ENCODE measurements at regions not wholly inside any gene's neighbourhood (a gene's known extent, or its start where the extent isn't known, plus 50 kb on each side); places are given as distances from the start of the nearest gene placed in this dataset.
"Not testable (repeated sequence)": the region's sequence is repeated elsewhere in the genome, so short reads cannot be mapped to it uniquely, and the experiment has no call there.

DNA sequence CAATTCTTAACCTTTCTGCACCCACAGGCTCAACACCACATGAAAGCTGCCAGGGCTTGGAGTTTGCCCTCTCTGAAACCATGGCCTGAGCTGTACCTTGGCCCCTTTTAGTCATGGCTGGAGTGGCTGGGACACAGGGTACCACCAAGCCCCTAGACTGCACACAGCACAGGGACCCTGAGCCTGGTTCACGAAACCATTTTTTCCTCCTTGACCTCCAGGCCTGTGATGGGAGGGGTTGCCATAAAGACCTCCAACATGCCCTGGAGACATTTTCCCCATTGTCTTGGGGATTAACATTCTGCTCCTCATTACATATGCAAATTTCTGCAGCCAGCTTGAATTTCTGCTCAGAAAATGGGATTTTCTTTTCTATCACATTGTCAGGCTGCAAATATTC lies 113.4 kb downstream of the XPNPEP1 start:
- DNase-seq (ENCODE audit: low read depth): not testable (repeated sequence)

DNA sequence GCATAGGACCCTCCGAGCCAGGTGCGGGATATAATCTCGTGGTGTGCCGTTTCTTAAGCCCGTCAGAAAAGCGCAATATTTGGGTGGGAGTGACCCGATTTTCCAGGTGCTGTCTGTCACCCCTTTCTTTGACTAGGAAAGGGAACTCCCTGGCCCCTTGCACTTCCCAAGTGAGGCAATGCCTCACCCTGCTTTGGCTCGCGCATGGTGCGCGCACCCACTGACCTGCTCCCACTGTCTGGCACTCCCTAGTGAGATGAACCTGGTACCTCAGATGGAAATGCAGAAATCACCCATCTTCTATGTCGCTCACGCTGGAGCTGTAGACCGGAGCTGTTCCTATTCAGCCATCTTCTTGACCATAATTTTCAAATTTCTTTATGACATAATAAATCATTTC lies 122.1 kb downstream of the XPNPEP1 start:
- DNase-seq (ENCODE audit: low read depth): not testable (repeated sequence)

DNA sequence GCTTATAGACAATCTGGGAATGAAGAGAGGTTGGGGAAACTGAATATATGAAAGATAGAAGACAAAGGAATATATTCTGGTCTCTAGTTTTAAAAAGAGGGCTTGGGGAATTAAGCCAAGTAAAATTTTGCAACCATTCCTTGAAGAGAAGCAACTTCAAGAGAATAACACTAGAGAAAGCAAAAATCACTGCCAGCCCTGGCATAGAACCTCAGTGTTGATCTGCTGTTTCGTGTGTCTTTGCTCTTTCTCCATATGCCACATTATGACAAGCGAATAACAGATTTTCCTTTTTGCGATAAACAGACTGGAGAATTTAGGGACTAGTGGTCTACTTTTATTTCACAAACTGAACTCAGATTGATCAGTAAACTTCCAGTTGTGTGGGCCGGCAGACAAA lies 132.7 kb downstream of the XPNPEP1 start:
- DNase-seq (ENCODE audit: low read depth): no peak

DNA sequence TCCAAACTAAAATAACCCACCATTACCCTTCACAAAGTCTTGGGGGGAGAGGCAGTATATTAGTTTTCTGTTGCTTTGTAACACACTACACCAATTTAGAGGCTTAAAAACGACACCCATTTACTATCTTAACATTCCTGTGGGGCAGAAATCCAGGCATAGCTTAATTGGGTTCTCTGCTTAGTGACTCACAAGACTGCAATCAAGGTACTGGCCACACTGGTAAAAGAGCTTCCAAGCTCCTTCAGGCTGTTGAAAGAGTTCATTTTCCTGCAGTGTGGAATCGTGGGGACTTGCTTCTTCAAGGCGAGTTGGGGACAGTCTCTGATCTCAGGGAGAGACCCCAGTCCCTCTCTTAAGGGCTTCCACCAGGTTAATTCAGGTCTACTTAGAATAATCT lies 139.1 kb downstream of the XPNPEP1 start:
- no peak for DNase-seq (ENCODE audit: low read depth)

DNA sequence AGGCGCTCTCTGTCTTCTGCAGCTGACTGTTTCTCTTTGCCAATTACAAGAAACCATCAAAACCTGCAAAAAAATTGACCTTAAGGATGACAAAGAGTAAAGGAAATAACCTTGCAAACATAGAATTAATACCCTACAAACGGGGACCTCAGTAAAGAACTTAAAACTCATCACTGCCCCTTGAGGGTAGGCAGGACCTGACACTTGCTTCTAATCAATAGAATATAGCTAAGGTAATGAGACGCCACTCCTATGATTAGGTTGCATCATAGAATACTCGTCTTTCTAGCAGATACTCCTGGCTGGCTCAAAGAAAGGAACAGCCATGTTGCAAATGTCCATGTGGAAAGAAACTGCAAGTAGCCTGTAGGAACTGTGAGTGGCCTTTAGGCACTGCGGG lies 140.0 kb downstream of the XPNPEP1 start:
- no peak for DNase-seq (ENCODE audit: low read depth)

DNA sequence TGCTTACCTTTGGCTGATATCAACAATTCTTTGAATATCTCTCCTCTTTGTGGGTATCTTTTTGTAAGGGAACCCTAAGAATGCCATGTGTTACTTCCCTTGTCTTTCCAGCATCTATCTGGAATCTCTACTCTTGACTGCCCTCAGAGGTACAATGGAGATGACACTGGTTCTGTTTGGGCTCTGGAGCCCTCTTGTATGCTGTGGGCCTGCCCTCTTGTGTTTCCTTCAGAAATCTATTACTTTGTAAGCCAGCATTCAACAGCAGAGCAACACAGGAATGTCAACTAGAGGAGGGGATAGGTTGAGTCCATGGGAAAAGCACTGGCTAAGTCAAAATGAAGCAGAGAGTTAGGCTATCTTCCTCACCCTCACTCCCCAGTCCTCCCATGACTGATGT lies 142.3 kb downstream of the XPNPEP1 start:
- DNase-seq (ENCODE audit: low read depth): no peak

DNA sequence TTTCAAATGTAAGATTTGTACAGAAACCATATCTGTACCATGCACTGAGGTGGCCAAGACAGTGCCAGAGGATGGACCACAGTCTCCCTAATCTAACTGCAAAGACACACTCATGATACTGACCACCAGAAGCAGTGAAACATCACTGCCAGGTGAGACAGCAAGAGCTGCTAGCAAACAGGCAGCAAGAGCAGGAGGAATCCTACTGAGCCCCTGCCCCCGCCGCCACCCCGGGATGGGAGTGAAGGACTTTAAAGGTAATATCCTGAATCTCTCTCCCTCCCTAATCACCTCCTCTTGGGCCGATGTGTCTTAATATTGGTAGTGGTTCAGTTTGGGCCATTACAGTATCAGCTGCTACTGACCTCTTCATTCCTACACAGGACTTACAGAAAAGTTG lies 144.3 kb downstream of the XPNPEP1 start:
- DNase-seq (ENCODE audit: low read depth): no peak

DNA sequence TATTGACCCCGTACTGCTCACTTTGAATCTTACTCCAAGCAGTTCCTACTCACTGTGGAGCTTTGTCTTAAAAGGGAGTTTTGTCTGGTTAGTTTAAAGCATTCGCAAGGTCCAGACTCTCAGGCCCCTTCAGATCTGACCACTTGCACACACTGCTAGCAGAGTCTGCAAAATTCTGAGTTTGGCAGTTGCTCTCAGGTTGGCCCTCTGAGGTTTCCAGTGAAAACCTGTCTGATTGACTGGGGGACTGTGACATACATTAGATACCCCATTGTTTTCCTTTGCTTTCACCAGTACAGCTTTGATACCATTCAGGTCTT lies 149.2 kb downstream of the XPNPEP1 start:
- DNase-seq (ENCODE audit: low read depth): no peak

DNA sequence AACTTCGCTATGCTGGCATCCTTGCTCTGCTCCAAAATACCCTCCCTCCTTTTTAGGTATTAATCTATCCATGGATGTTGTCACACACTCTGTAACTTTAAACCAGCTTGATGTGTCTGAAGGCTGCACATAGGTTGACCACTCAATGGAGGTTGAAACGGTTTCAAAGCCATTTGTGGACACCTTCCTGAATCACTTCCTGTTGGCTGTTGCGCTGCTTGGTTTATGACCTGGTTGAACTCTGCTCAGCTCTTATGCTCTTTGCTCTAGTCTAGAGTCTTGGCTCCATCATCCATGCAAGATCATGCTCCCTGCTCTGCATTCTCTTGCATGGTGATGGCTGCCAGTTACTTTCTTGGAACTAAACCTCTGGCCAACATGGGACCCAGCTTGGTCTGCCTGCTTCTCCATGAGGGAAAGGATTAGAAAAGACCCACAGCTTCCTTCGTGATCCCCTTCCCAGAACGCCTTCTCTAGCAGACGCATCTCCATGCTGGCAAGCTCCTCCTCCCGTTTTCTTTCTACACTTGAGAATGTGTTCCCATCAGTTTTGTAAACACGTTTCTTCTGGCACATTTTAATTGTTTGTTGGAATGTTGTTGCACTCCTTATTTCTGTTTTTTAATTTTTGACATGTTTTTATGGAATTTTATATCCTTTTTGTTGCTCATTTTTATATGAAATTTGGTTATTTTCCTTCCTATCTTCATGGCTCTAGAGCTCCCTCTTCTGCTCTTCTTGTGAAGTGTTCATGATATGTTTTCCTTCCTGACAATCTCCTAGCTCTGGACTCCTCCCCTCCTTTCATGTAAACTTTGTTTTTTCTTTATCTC lies 149.8 kb downstream of the XPNPEP1 start:
- DNase-seq (ENCODE audit: low read depth): peak; percentile 8

DNA sequence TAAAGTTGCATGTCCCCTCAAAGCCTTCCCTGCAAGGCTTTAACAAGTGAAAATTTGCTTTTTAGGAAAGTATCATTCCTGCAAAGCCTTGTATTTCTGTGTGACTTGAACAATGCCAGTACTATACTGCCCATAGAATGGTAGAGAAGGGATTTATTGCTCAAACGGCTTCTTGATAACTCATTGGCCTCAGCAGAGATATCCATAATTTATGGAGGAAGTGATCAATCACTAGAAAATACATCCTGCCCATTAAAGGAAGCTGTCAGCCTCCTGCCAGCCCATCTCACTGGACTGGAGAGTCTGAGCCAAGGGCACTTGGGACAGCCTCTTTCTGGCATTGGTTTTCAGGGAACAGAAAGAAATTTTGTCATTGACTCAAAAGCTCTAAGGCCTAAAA lies 152.6 kb downstream of the XPNPEP1 start:
- no peak for DNase-seq (ENCODE audit: low read depth)

DNA sequence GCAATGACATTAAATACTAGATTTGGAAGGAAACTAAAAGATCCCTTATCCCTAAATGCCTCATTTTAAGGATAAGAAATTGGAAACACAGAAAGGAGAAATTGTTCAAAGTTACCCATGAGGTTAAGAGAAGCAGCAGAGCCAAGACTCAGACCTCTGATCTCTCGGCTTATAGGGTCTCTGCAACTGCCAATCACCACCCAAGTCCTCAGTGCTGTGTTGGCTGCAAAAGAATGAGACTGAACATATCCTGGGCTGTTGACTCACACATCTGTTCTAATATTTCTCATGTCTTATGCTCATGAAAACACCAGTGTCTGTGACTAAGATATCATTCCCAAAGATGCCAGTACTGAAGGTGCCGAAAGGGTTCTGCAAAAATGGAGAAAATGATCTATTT lies 153.3 kb downstream of the XPNPEP1 start:
- DNase-seq (ENCODE audit: low read depth): no peak

DNA sequence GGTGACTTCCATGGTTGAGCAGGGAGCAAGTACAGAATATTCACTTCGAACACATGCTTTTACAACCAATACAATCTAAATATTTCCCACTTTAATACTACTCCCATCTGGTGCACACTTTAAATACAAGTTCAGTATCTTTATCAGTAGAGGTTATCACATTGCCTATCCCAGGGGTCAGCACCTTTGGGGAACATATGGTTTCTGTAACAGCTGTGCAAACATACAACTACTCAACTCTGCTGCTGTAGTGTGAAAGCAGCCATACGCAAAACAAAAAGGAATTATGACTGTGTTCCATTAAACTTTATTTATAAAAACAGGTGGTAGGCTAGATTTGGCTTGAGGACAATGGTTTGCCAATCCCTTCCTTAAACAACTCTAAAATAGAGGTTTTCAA lies 157.5 kb downstream of the XPNPEP1 start:
- DNase-seq (ENCODE audit: low read depth): no peak

DNA sequence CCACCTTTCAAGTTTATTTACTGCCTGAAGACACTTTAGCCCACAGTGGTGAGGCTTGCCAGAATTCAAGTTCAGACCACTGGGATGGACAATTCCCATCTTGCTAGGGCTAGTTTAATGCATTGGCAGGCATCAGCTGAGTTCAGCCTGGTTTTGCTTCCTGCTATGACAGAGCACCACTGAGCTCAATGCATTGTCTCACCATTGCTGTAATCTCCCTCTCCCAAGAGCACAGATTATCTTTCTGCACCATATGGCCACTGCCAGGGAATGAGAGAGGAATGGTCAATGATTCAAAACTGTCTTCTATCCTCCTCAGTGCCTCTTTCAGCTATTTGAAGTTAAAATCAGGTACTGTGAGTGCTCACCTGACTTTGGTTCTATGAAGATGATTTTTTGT lies 160.8 kb downstream of the XPNPEP1 start:
- no peak for DNase-seq (ENCODE audit: low read depth)

DNA sequence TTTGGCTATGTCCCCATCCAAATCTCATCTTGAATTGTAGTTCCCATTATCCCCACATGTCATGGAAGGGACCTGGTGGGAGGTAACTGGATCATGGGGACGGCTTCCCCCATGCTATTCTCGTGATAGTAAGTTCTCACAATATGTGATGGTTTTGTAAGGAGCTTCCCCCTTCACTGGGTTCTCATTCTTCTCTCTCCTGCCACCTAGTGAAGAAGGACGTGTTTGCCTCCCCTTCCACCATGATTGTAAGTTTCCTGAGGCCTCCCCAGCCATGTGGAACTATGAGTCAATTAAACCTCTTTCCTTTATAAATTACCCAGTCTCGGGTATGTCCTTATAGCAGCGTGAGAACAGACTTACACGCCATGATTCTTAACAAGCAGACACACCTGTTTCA lies 165.6 kb downstream of the XPNPEP1 start:
- DNase-seq (ENCODE audit: low read depth): not testable (repeated sequence)

DNA sequence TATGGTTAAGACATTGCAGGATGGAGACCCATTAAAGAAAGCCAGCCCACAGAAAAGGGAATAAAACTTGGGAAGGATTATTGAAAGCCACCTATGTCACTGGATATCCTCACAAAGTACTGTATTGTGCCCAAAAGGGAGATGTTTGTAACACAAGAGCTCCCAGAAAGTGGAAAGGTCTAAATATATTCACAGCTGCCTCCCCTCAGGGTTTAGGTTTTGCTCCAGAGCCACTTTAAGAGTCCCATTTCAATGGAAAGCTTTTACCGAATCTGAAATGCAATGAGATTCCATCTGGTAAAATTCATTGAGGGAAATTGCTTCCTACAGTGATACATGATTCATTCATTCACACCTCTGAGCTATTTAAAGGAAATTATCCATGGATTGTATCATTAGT lies 176.4 kb downstream of the XPNPEP1 start:
- DNase-seq (ENCODE audit: low read depth): no peak

DNA sequence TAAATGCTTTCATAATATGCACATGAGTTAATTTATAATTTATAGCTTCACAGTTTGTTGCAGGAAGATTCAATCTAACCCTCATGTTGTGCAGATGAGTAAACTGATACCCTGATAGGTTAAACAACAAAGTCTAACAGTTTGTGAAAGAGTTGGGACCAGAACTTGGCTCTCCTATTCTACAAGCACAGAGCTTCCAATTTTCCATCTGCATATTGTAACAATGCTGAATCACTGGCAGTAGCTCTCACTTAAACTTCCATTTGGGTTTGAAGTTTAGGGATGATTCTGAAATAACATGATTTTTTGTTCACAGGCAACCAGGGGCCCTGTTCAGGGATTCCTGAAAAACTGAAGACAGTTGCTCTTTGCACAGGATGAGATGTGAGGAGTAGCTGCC lies 179.3 kb downstream of the XPNPEP1 start:
- DNase-seq (ENCODE audit: low read depth): peak; percentile 21

DNA sequence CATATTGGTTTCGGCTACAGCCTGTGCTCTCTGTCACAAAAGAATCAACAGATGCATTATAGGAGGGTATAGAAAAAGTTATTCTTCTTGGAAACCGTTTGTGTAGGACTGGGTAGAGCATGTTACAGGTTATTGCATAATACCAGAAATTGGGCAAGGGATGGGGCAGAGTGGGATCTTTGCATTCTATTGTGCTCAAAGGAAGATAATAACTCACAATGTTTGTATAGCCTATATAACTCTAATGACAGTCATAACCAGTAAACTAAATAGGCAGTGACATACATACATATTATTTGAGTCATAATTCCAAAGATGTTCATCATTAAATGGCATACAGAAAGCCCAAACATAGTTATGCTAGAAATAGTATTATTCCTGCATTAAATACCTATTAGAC lies 179.7 kb downstream of the XPNPEP1 start:
- no peak for DNase-seq (ENCODE audit: low read depth)

DNA sequence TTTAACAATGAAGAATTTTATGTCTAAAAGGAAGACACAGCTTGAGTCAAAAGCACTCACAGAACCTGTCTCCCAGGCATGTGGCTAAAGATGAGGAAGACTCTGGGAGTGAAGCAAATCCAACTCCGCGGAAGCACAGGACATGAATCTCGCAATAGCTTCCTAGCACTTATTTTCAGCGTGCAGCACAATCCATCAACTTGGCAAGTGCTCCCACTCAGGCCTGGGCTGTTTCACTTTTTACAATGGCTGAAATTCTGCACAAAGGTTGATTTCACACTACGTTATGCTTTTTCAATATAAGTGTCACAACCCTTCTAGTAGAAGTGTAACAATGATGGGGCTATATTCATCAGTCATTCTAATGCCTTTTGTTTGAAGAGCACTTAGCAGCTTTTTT lies 180.2 kb downstream of the XPNPEP1 start:
- no peak for DNase-seq (ENCODE audit: low read depth)

DNA sequence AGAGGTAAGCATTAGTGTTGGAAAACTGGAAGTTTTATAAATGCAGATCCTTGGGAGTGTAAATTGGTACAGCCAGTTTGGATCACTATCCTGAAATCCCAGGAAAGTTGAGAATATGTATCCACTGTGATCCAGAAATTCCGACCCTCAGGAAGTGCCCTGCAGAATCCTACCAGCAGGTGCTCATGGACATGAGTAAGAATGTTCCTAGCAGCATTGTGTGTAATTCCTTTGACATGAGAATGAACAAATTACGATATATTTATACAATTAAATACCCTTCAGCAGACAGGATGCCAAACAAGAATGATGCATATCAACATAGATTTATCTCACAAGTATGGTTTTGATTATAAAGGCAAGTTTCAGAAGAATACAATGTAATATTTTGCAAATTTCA lies 181.6 kb downstream of the XPNPEP1 start:
- DNase-seq (ENCODE audit: low read depth): no peak

DNA sequence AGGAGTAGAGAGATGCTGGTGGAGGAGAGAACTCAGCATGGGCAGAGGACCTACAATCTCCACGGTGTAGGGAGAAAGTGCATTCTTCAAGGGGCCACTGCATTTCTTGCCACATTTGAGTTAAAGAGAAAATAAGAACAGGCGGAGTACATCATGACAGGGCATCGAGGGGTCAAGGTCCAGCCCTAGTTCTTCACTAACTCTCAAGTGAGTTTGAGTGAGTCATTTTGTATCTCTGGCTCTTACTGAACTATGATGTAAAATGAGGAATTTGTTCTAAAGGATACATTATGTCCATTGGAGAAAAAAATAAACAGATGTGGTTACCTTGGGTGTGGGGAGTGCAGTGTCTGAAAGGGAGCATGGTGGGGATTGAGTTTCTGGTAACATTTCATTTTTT lies 182.9 kb downstream of the XPNPEP1 start:
- peak; percentile 18 for DNase-seq (ENCODE audit: low read depth)

DNA sequence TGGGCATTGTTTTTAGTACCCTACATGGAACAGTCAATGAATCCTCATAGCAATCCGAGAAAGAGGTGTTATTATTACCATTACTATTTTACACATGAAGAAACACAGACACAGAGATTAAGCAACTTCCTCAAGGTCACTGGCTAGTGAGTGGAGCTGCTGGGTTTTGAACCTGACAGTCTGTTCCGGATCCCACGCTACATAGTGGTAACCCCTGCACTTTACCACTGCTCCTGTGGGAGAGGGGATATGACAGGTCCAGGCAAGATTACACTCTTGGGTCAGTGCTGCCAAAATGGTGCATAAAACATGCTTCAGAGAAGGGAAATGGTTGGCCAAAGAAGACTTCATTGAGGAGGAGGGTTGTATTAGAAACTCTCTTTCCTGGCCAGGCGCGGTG lies 185.7 kb downstream of the XPNPEP1 start:
- no peak for DNase-seq (ENCODE audit: low read depth)

DNA sequence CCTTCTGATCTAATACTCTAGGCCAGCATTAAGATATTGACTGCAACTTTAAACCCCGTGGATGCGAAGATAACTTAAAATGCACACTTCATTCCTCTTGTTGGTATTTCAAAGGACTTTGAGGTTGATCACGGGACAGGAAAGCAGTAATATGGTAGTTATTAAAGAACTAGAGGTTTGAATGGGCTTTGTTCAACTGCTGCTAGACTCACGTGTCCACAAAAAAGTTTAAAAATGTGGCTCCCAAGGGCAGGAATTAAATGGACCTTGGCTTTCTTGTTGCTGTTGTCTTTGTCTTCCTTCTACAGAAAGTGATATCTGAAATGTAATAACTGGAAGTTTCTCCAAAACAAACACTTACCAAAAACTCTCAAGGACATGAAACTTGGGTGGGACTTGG lies 186.3 kb downstream of the XPNPEP1 start:
- no peak for DNase-seq (ENCODE audit: low read depth)

DNA sequence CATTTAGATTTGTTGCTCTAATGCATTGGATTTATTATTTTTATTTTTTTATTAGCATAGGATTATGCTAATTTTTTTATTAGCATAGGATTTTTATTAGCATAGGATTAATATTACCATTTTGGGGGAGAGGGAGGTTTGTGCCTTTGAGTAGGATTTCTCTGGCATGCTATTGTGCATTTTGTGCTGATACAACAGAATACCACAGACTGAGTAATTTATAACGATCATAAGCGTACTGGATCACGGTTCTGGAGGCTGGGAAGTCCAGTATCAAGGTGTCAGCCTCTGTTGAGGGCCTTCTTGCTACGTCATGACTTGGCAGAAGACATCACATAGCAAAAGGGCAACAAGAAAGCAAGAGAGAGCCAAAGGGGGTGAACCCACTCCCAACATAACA lies 187.5 kb downstream of the XPNPEP1 start:
- no peak for DNase-seq (ENCODE audit: low read depth)

DNA sequence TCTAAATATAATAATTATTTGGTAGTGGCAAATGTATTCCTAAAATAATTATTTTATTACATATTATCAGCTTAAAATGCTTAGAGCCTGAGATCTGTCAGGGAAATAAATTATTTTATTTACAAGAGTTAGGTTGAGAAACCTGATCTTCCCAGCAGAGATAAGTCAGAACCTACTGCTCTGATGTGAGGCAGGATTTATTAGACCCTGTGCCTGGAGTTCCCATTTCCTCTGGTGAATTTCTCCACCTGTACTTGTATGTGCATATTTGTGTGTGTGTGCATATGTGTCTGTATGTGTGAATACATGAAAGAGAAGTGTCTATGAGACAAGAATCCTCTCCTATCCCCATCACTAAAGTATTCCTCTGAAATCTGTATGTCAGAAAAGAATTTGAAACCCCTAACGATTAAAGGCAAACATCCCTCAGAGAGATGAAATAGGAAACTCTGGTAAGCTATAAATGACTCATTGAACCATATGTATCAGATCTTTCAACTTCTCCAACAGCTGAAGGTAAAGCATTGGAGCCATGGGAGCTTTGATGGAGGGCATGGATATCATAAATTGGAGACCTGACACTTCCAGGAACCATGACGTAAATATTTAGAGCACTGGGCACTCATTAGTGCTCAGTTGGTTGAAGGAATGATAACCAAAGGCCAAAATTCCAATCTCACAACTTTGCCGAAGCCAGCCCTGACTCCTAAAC lies 190.9 kb downstream of the XPNPEP1 start:
- DNase-seq (ENCODE audit: low read depth): no peak

Data from fibroblast of gingiva (primary cell).